Gastroesophageal sphincter (tissue), 4 donors: ENCODE measurements at regions not wholly inside any gene's neighbourhood (a gene's known extent, or its start where the extent isn't known, plus 50 kb on each side); places are given as distances from the start of the nearest gene placed in this dataset.
A peak's percentile ranks its signal among the peaks of the same experiment; 100 is the strongest.
"Not testable (repeated sequence)": the region's sequence is repeated elsewhere in the genome, so short reads cannot be mapped to it uniquely, and the experiment has no call there.

Source experiments
- ATAC-seq: fragments of 150-250 bp; one replicate; pipeline ENCODE4 v1.9.1; 2016; ENCODE audit warnings: mild to moderate bottlenecking, moderate library complexity
- H3K27ac ChIP-seq, 4 donors: fragments of 200-600 bp; sonication (generic) in 3 of 4; 1 replicate in 3 of 4; 2 replicates in 1 of 4; pipeline ENCODE4 v1.5.1; 2016 to 2019
- H3K27me3 ChIP-seq: fragments of 200-600 bp; sonication (generic); one replicate; pipeline ENCODE4 v1.5.1; 2019
- H3K36me3 ChIP-seq, 2 donors: fragments of 200-600 bp; sonication (generic); one replicate each; pipeline ENCODE4 v1.5.1; 2019; ENCODE audit warnings: control low read depth in 1 of 2
- H3K4me1 ChIP-seq, 3 donors: fragments of 200-600 bp; sonication (generic); 1 replicate in 2 of 3; 2 replicates in 1 of 3; pipeline ENCODE4 v1.5.1; 2016 to 2019; ENCODE audit warnings: control low read depth in 2 of 3
- H3K4me3 ChIP-seq, 2 donors: fragments of 200-600 bp; sonication (generic); one replicate each; pipeline ENCODE4 v1.5.1; 2019; ENCODE audit warnings: mild to moderate bottlenecking in 1 of 2, moderate library complexity in 1 of 2
- H3K9me3 ChIP-seq, 3 donors: fragments of 200-600 bp; sonication (generic); one replicate each; pipeline ENCODE4 v1.5.1; 2017 to 2019; ENCODE audit warnings: control low read depth in 2 of 3
- CTCF ChIP-seq, 4 experiments: fragments of 200-600 bp in 2 of 4; fragments of 450-650 bp in 2 of 4; sonication (generic) in 1 of 4; IDR thresholded peaks; one replicate each; pipeline ENCODE4 v1.5.1; 2017 to 2019; ENCODE audit warnings: antibody characterized with exemption in 4 of 4, mild to moderate bottlenecking in 2 of 4, moderate library complexity in 2 of 4
- EP300 ChIP-seq: sonication (generic); formaldehyde crosslinking; IDR thresholded peaks from one replicate; pipeline ENCODE4 v1.6.1; 2017; ENCODE audit warnings: antibody characterized with exemption, mild to moderate bottlenecking
- POLR2A ChIP-seq, 2 donors: fragments of 450-650 bp; IDR thresholded peaks; one replicate each; pipeline ENCODE4 v1.6.1; 2017; ENCODE audit warnings: antibody characterized with exemption in 2 of 2, mild to moderate bottlenecking in 2 of 2, moderate library complexity in 1 of 2
- POLR2AphosphoS5 ChIP-seq: sonication (generic); formaldehyde crosslinking; IDR thresholded peaks from one replicate; pipeline ENCODE4 v1.6.1; 2017; ENCODE audit warnings: antibody characterized with exemption
- WGBS, 2 donors: methylation state at CpG; one replicate each; pipeline ENCODE4 v1.1.5; 2018; ENCODE audit warnings: low coverage in 1 of 2; 5-methylcytosine and 5-hydroxymethylcytosine counted together

- Histone ChIP-seq H3K9me3 (peaks cover 0 to under 1% (median 0%) of the 10 kb centered on the region in 3 donors), H3K4me3 (no peak overlapping the region), H3K27ac (no peak overlapping the region), H3K27me3 (peaks cover 10% of the 10 kb centered on the region), H3K36me3 (no peaks in the 10 kb centered on the region), H3K4me1 (peaks cover 0 to 33% (median 7%) of the 10 kb centered on the region in 3 donors)
- no peak for TF ChIP-seq CTCF (IDR thresholded peaks at IDR 0.05)
- TF ChIP-seq POLR2AphosphoS5: no peak
- no peak for TF ChIP-seq POLR2A (IDR thresholded peaks at IDR 0.05)
- no peak for TF ChIP-seq EP300
- WGBS, 2 donors: 53 to 80% methylated on average over 2 to 8 of the region's 12 CpGs
- ATAC-seq: no peak
Observed at GRCh38 chr19:28999724-29000433, 213.1 kb downstream of the UQCRFS1 start.

- no peak overlapping the region for H3K4me3 ChIP-seq
- WGBS, 2 donors: 63 to 72% methylated on average over 2 to 6 of the region's 6 CpGs
- H3K36me3 ChIP-seq: no peaks in the 10 kb centered on the region
- peaks cover 0 to 26% (median 2%) of the 10 kb centered on the region in 3 donors for H3K4me1 ChIP-seq
- ATAC-seq: no peak
- H3K27ac ChIP-seq: no peak overlapping the region
- TF ChIP-seq POLR2A (IDR thresholded peaks at IDR 0.05): no peak
- TF ChIP-seq EP300: no peak
- TF ChIP-seq POLR2AphosphoS5: no peak
- no peak for TF ChIP-seq CTCF (IDR thresholded peaks at IDR 0.05)
- peaks cover 0 to 10% (median 0%) of the 10 kb centered on the region in 3 donors for H3K9me3 ChIP-seq
- H3K27me3 ChIP-seq: peaks cover 11% of the 10 kb centered on the region
Observed at GRCh38 chr19:28998974-28999373, 214.0 kb downstream of the UQCRFS1 start.

GRCh38 chr19:28997866-28998265, 215.1 kb downstream of the UQCRFS1 start:
- not testable (repeated sequence) for ATAC-seq, H3K36me3 ChIP-seq, H3K4me3 ChIP-seq, H3K27ac ChIP-seq
- H3K9me3 ChIP-seq: peaks cover 0 to 21% (median 0%) of the 10 kb centered on the region in 3 donors
- WGBS, 2 donors: 82 to 85% methylated on average over 4 to 5 of the region's 6 CpGs
- peaks cover 0 to 16% (median 0%) of the 10 kb centered on the region in 3 donors for H3K4me1 ChIP-seq
- H3K27me3 ChIP-seq: peaks cover 11% of the 10 kb centered on the region

- TF ChIP-seq CTCF (IDR thresholded peaks at IDR 0.05) (no peak), POLR2A (IDR thresholded peaks at IDR 0.05) (no peak), POLR2AphosphoS5 (no peak), EP300 (no peak)
- Histone ChIP-seq H3K4me3 (no peak overlapping the region), H3K36me3 (no peaks in the 10 kb centered on the region), H3K27me3 (peaks cover 22% of the 10 kb centered on the region), H3K4me1 (no peaks in the 10 kb centered on the region), H3K27ac (no peak overlapping the region), H3K9me3 (peaks cover 0 to 23% (median 0%) of the 10 kb centered on the region in 3 donors)
- 20% methylated on average over 1 of the region's 5 CpGs; no CpG with 5 or more reads in 1 of the 2 donors for WGBS, 2 donors
- peak; percentile 28 for ATAC-seq
Observed at GRCh38 chr19:28990522-28990921, 222.4 kb downstream of the UQCRFS1 start.

- Histone ChIP-seq H3K4me1 (no peaks in the 10 kb centered on the region), H3K27ac (no peak overlapping the region), H3K9me3 (peaks cover 0 to 21% (median 0%) of the 10 kb centered on the region in 3 donors), H3K4me3 (no peak overlapping the region), H3K36me3 (no peaks in the 10 kb centered on the region), H3K27me3 (peaks cover 20% of the 10 kb centered on the region)
- TF ChIP-seq CTCF (IDR thresholded peaks at IDR 0.05) (no peak), EP300 (no peak), POLR2A (IDR thresholded peaks at IDR 0.05) (no peak), POLR2AphosphoS5 (no peak)
- WGBS, 2 donors: 80 to 81% methylated on average over 2 to 3 of the region's 6 CpGs
- ATAC-seq: no peak
Observed at GRCh38 chr19:28989739-28990138, 223.2 kb downstream of the UQCRFS1 start.
